NCI-H510A treated with DMSO at 0.1 percent for 48 hours (cell line): ENCODE measurements at regions not wholly inside any gene's neighbourhood (a gene's known extent, or its start where the extent isn't known, plus 50 kb on each side); places are given as distances from the start of the nearest gene placed in this dataset.
"Not testable (repeated sequence)": the region's sequence is repeated elsewhere in the genome, so short reads cannot be mapped to it uniquely, and the experiment has no call there.

Experiments used
- DNase-seq: peaks from one replicate; lab custom pipeline; 2025; lab: John Stamatoyannopoulos, UW

- DNase-seq: peak; percentile 44
Observed at GRCh38 chr6:63440594-63440993, 120.8 kb upstream of the LGSN start.

- DNase-seq: peak; percentile 94
Observed at GRCh38 chr6:63441266-63441956, 121.6 kb upstream of the LGSN start.

GRCh38 chr6:63442870-63443269, 123.1 kb upstream of the LGSN start:
- DNase-seq: no peak

- DNase-seq: no peak
Observed at GRCh38 chr6:63444768-63445167, 125.0 kb upstream of the LGSN start.

- no peak for DNase-seq
Observed at GRCh38 chr6:63446405-63446804, 125.9 kb upstream of the LOC128125822 start.

GRCh38 chr6:63447134-63447533, 125.1 kb upstream of the LOC128125822 start:
- no peak for DNase-seq

GRCh38 chr6:63448229-63448628, 124.1 kb upstream of the LOC128125822 start:
- DNase-seq: no peak

- DNase-seq: no peak
Observed at GRCh38 chr6:63449714-63450113, 122.6 kb upstream of the LOC128125822 start.

GRCh38 chr6:63451238-63451637, 121.0 kb upstream of the LOC128125822 start:
- DNase-seq: no peak

- DNase-seq: no peak
Observed at GRCh38 chr6:63452125-63452524, 120.2 kb upstream of the LOC128125822 start.

GRCh38 chr6:63456734-63457133, 115.5 kb upstream of the LOC128125822 start:
- DNase-seq: no peak

GRCh38 chr6:63458480-63459115, 113.7 kb upstream of the LOC128125822 start:
- no peak for DNase-seq

GRCh38 chr6:63459814-63460213, 112.5 kb upstream of the LOC128125822 start:
- no peak for DNase-seq

GRCh38 chr6:63460971-63461370, 111.3 kb upstream of the LOC128125822 start:
- DNase-seq: no peak

GRCh38 chr6:63464060-63464459, 108.2 kb upstream of the LOC128125822 start:
- no peak for DNase-seq

- DNase-seq: no peak
Observed at GRCh38 chr6:63465750-63466149, 106.5 kb upstream of the LOC128125822 start.

GRCh38 chr6:63466242-63466733, 106.0 kb upstream of the LOC128125822 start:
- DNase-seq: no peak

GRCh38 chr6:63467247-63467954, 104.9 kb upstream of the LOC128125822 start:
- no peak for DNase-seq

GRCh38 chr6:63471145-63471544, 101.1 kb upstream of the LOC128125822 start:
- DNase-seq: not testable (repeated sequence)

GRCh38 chr6:63471654-63472053, 100.6 kb upstream of the LOC128125822 start:
- DNase-seq: no peak

GRCh38 chr6:63475707-63476106, 96.6 kb upstream of the LOC128125822 start:
- no peak for DNase-seq

- DNase-seq: no peak
Observed at GRCh38 chr6:63476302-63476701, 96.0 kb upstream of the LOC128125822 start.
